GM18951 (cell line): ENCODE measurements at regions not wholly inside any gene's neighbourhood (a gene's known extent, or its start where the extent isn't known, plus 50 kb on each side); places are given as distances from the start of the nearest gene placed in this dataset.

Experiments used
- POLR2A ChIP-seq: IDR thresholded peaks from 4 replicates; pipeline ENCODE4 v1.6.1; 2011; ENCODE audit warnings: mild to moderate bottlenecking; ENCODE audit not compliant: insufficient read length, insufficient read depth; ENCODE audit errors: extremely low read depth
- in situ Hi-C: fragments of 300-500 bp; cut with MboI; formaldehyde crosslinking; loops from one replicate; pipeline ENCODE4 v1.12.0; 2022; ENCODE audit warnings: low sequenced_read_pairs, mixed read lengths, inconsistent platforms; ENCODE audit not compliant: unreplicated experiment

DNA sequence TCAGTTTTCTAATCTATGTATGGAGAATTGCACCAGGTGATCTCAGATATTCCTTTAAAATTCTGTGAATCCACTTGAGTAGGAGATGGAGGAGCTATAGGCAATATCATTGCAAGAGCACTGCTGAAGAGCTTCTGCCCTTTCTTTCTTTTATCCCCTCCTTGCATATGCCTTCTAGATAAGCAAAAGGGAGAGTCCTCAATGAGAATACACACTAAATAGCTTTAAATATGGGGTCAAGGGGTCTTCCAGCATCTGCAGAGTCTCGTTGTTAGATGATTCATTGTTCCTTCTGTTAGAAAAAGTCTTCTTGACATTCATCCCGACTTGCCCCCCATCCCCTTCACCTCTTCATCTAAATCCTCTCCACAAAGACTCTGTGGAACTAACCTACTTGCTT is 156.1 kb downstream of the PIK3R1 start:
- in situ Hi-C loops: no loop called here
- no peak for TF ChIP-seq POLR2A

DNA sequence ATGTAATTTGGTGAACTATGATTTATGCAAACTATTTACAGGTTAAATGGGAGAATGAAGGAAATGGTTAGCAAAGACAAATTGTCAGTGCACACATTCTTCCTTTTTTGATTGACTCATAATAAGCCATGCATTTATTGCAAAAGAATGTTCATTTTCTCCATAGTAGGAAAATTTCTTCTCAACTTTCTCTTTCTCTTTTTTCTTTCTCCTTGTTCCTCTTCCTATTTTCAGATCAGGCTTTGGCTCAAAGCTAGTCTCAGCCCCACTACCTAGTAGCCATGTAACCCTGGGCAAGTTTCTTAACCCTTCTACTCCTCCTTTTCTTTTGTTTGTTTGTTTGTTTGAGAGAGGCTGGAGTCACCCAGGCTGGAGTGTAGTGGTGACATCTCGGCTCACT is 156.6 kb downstream of the PIK3R1 start:
- in situ Hi-C loops: no loop called here
- TF ChIP-seq POLR2A: no peak

- in situ Hi-C loops: no loop called here
- no peak for TF ChIP-seq POLR2A
Observed at GRCh38 chr5:68373050-68373449, 157.5 kb downstream of the PIK3R1 start.

DNA sequence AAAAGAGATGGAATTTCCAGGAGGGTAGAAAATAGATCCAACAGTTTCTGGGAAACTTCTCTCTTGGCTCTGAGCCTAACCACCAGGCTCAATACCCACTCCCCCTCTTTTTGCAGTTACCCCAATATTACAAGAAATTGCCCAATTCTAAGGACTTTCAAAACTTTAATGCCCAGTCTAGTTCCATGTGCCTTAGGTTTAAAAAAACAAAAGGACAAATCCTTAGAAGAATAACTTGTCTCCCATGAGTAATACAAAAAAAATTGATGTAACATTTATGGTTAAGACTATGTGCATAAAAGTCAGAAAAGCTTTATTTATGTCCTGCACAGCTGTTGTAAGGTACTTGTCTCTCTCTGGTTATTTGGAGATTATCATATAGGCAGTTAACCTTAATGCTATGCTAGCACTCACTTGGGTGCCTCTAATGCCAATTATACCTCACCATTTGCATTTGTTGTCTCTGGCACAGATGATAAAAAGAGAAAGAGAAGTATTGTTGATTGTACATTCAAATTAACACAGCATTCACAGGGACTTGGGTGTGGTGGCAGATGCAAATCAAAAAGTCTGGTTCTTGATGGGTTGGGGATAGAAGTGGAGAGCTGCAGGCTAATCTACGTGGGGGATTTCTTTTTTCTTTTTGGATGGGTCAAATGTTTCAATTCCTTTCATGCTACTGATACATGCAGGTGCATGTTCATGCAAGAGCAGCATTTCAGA is 159.4 kb downstream of the PIK3R1 start:
- no peak for TF ChIP-seq POLR2A
- in situ Hi-C loops: no loop called here

GRCh38 chr5:68375540-68375939 is 160.0 kb downstream of the PIK3R1 start:
- no peak for TF ChIP-seq POLR2A
- in situ Hi-C loops: no loop called here

DNA sequence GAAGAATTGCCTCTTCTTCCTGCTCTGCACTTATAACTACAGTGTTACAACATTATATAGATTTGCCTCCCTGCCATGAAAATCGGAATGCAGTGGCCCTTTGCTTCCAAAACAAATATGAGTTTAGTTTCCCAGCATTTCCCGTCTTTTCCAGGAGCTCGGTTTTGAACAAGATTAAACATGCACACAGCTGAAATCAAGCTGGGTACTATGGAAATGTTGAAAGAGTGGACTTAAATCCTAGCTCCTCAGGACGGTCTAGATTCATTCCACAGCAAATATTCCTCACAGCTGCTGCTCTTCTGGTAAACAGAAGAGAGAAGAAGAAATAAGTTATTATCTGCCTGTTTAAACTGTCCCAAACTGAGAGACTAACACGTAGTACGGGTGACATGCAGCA is 161.4 kb downstream of the PIK3R1 start:
- in situ Hi-C loops: no loop called here
- no peak for TF ChIP-seq POLR2A

DNA sequence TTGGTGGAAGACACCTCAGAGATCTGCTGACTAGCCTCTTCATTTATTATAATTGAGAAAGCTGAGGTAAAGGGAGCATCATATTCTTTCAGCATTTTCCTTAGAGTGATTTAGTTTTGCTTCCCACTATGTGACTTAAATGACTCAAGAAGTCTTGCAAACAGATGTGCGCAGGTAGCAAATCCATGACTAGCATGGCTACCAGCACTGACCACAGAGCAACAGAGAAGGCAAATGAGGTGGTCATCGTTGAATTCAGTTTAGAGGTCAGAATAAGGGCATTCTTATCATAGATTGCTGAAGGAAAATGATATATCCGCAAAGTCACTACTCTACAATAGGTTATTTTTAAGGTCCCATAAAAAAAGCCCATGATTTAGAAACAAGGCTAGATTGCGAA is 162.2 kb downstream of the PIK3R1 start:
- TF ChIP-seq POLR2A: no peak
- in situ Hi-C loops: no loop called here

- in situ Hi-C loops: no loop called here
- no peak for TF ChIP-seq POLR2A
Observed at GRCh38 chr5:68378204-68378820, 162.8 kb downstream of the PIK3R1 start.

DNA sequence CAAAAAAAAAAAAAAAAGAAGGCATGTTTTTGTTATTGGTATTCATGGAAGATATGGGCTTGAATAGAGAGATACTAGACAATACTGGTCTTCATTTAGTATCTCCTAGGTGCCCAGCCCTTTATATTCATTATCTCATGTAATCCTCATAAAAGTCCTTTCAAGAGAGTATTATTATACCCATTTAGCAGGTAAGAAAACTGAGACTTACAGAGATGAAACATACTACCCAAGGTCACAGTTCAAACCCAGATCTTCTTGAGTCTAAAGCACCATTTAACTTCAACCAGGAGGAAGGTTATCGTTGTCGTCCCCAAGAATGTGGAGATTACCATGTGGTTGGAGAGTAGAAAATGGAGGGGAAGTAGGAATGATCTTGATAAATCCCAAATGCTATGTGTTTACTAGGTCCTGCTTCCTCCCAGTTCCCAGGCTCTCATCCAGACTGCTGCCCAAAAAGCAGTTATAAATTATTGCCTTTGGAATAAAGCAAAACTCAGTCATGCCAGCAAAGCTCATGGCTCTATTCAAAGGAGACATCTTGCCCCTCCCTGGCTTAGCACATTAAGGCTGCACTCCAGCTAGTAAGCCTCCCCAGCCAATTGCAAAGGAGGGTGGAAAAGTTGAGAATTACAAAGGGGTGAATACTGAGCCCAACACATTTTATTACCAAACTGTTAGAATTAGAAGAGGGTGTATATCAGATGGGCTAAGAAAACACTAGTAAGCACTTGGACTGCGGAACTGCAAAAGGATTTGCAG is 163.9 kb downstream of the PIK3R1 start:
- no peak for TF ChIP-seq POLR2A
- in situ Hi-C loops: no loop called here

- TF ChIP-seq POLR2A: no peak
- in situ Hi-C loops: no loop called here
Observed at GRCh38 chr5:68380078-68380477, 164.5 kb downstream of the PIK3R1 start.

- in situ Hi-C loops: no loop called here
Observed at GRCh38 chr5:68381060-68381459, 165.5 kb downstream of the PIK3R1 start.

DNA sequence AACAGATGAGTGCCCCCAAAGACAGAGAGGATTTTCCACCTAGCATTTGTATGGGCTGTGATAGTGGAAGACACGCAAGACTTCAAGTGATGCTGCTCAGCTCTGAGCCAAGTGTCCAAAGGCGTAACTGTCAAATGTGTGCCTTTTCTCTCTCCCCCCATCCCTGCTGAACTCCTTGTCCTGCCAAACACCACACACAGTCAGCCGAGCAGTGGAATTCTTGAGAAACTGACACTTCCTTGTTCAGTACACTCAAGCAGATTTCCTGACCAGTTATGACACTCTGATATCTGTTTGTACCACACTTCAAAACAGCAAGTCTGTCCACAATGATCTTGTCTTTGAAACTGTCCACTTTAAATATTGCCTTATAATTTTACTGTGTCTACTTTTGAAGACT is 166.4 kb downstream of the PIK3R1 start:
- in situ Hi-C loops: no loop called here

More at GRCh38 chr5:68381060-68381459, 165.5 kb downstream of the PIK3R1 start:
- TF ChIP-seq POLR2A: no peak

GRCh38 chr5:68382640-68383039 is 167.1 kb downstream of the PIK3R1 start:
- TF ChIP-seq POLR2A: no peak
- in situ Hi-C loops: no loop called here

More for the DNA sequence above, 166.4 kb downstream of the PIK3R1 start:
- TF ChIP-seq POLR2A: no peak
